Esophagus muscularis mucosa (tissue), 4 donors: ENCODE measurements at regions not wholly inside any gene's neighbourhood (a gene's known extent, or its start where the extent isn't known, plus 50 kb on each side); places are given as distances from the start of the nearest gene placed in this dataset.

Experiments used
- DNase-seq: peaks from one replicate; pipeline ENCODE4 v3.0.0-alpha.2; 2017; ENCODE audit errors: extremely low spot score
- H3K27ac ChIP-seq, 4 donors: fragments of 200-600 bp; sonication (generic); replicated peaks in 1 of 4; 1 replicate in 3 of 4; 2 replicates in 1 of 4; pipeline ENCODE4 v1.5.1; 2016 to 2019; ENCODE audit warnings: mild to moderate bottlenecking in 1 of 4
- H3K27me3 ChIP-seq, 4 donors: fragments of 200-600 bp; sonication (generic); one replicate each; pipeline versions ENCODE4 v1.5.1 to v1.6.0; 2016 to 2019
- H3K36me3 ChIP-seq, 4 donors: fragments of 200-600 bp; sonication (generic); one replicate each; pipeline ENCODE4 v1.5.1; 2016 to 2019
- H3K4me1 ChIP-seq, 4 donors: fragments of 200-600 bp; sonication (generic); one replicate each; pipeline ENCODE4 v1.5.1; 2016 to 2019
- H3K4me3 ChIP-seq, 4 donors: fragments of 200-600 bp; sonication (generic); 1 replicate in 2 of 4; 2 replicates in 2 of 4; pipeline ENCODE4 v1.5.1; 2016 to 2019; ENCODE audit warnings: mild to moderate bottlenecking in 4 of 4, moderate library complexity in 1 of 4
- H3K9me3 ChIP-seq, 4 donors: fragments of 200-600 bp; sonication (generic); 1 replicate in 3 of 4; 2 replicates in 1 of 4; pipeline ENCODE4 v1.5.1; 2016 to 2019
- EP300 ChIP-seq: sonication (generic); formaldehyde crosslinking; IDR thresholded peaks from one replicate; pipeline ENCODE4 v1.6.1; 2017; ENCODE audit warnings: antibody characterized with exemption
- POLR2A ChIP-seq: fragments of 450-650 bp; IDR thresholded peaks from one replicate; pipeline ENCODE4 v1.6.1; 2017; ENCODE audit warnings: antibody characterized with exemption, moderate library complexity, mild to moderate bottlenecking, low read depth
- POLR2AphosphoS5 ChIP-seq, 2 donors: sonication (generic); formaldehyde crosslinking; IDR thresholded peaks; one replicate each; pipeline ENCODE4 v1.6.1; 2017; ENCODE audit warnings: antibody characterized with exemption in 2 of 2
- WGBS: methylation state at CpG from one replicate; pipeline ENCODE4 v1.1.5; 2018; 5-methylcytosine and 5-hydroxymethylcytosine counted together
- intact Hi-C: fragments of 100-400 bp; cut with DNase I; formaldehyde crosslinking; loops from one replicate; pipeline ENCODE4 v1.15.1; 2023
- TF ChIP-seq, protein P1 (sequence below), 3 experiments: fragments of 200-600 bp in 2 of 3; fragments of 450-650 bp in 1 of 3; sonication (generic) in 2 of 3; IDR thresholded peaks; one replicate each; pipeline ENCODE4 v1.5.1; 2017 to 2019; ENCODE audit warnings: antibody characterized with exemption in 3 of 3, mild to moderate bottlenecking in 2 of 3, moderate library complexity in 1 of 3

DNA sequence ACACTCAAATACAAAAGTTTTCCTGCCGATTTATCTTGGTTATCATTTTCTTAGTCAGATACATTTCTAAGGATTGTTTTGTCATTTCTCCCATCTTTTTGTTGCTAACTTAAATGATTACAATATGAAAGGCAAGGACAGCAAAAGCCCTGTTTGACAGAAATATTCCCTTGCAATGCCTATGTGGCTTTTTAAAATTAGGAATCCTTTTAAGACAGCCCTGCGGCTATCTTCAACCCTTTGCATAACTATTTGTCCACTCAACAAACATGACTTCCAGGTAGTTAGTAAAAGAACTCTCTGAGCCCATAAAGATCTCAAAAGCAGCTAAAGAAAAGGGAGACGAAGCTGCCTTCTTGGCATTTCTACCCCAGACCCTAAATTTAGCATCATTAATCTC is 179.7 kb upstream of the CDH20 start:
- intact Hi-C loops: no loop called here
- Histone ChIP-seq H3K36me3 (no peaks in the 10 kb centered on the region), H3K9me3 (no peaks in the 10 kb centered on the region), H3K27me3 (no peaks in the 10 kb centered on the region), H3K4me3 (no peak overlapping the region), H3K4me1 (no peaks in the 10 kb centered on the region), H3K27ac (no peak overlapping the region)
- no peak for DNase-seq
- TF ChIP-seq POLR2A (no peak), POLR2AphosphoS5 (IDR thresholded peaks at IDR 0.05) (no peak), EP300 (no peak)
- TF ChIP-seq, protein P1, sequence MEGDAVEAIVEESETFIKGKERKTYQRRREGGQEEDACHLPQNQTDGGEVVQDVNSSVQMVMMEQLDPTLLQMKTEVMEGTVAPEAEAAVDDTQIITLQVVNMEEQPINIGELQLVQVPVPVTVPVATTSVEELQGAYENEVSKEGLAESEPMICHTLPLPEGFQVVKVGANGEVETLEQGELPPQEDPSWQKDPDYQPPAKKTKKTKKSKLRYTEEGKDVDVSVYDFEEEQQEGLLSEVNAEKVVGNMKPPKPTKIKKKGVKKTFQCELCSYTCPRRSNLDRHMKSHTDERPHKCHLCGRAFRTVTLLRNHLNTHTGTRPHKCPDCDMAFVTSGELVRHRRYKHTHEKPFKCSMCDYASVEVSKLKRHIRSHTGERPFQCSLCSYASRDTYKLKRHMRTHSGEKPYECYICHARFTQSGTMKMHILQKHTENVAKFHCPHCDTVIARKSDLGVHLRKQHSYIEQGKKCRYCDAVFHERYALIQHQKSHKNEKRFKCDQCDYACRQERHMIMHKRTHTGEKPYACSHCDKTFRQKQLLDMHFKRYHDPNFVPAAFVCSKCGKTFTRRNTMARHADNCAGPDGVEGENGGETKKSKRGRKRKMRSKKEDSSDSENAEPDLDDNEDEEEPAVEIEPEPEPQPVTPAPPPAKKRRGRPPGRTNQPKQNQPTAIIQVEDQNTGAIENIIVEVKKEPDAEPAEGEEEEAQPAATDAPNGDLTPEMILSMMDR (IDR thresholded peaks at IDR 0.05): no peak
- WGBS: 88% methylated on average over 3 of the region's 3 CpGs

DNA sequence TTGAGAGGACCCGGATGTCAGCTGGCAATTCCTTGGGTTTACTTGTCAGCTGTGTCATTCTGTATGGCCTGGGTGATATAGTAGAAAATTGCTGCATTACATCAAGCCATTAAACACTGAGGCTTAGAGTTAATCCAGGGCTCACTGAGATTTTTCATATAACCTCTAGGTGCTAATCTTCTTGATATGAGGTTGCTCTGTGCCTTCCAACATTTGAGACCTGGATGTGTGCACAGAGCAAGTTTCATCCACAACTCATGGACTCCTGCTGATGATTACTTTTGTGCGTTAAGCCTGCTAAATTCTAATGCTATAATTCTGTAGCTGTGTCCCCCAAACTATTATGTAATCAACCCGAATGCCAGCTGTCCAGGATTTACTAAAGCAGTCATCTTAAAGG is 178.4 kb upstream of the CDH20 start:
- WGBS: 78% methylated on average over 3 of the region's 3 CpGs
- H3K4me1 ChIP-seq: no peaks in the 10 kb centered on the region
- no peaks in the 10 kb centered on the region for H3K27me3 ChIP-seq
- DNase-seq: no peak
- intact Hi-C loops: no loop called here
- TF ChIP-seq EP300: no peak
- no peak for TF ChIP-seq POLR2AphosphoS5 (IDR thresholded peaks at IDR 0.05)
- TF ChIP-seq, protein P1 (IDR thresholded peaks at IDR 0.05): no peak
- no peak for TF ChIP-seq POLR2A
- H3K4me3 ChIP-seq: no peak overlapping the region
- no peaks in the 10 kb centered on the region for H3K36me3 ChIP-seq
- H3K27ac ChIP-seq: no peak overlapping the region
- H3K9me3 ChIP-seq: no peaks in the 10 kb centered on the region

DNA sequence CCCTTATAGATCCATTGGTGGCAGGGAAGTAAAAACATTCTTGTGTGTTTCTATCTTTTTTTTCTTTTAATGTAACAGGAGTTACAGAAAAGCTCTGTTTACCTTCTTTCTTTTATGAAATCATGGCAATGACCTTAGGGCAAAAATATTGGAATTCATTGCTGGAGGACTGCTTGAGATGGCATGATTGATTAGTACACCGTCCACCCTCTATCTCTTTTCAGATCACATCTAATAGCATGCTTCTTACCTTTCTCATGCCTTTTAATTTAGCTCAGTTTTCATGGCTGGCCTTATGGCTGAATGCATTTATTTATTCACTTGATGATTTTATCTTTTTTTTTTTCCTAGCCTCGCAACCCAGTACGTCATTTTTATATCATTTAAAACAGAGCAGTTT is 177.6 kb upstream of the CDH20 start:
- TF ChIP-seq POLR2AphosphoS5 (IDR thresholded peaks at IDR 0.05) (no peak), POLR2A (no peak), EP300 (no peak)
- TF ChIP-seq, protein P1 (IDR thresholded peaks at IDR 0.05): no peak
- no peak overlapping the region for H3K4me3 ChIP-seq
- H3K27ac ChIP-seq: no peak overlapping the region
- intact Hi-C loops: no loop called here
- H3K27me3 ChIP-seq: no peaks in the 10 kb centered on the region
- 86% methylated on average over 3 of the region's 3 CpGs for WGBS
- H3K4me1 ChIP-seq: no peaks in the 10 kb centered on the region
- DNase-seq: no peak
- H3K36me3 ChIP-seq: no peaks in the 10 kb centered on the region
- H3K9me3 ChIP-seq: no peaks in the 10 kb centered on the region

DNA sequence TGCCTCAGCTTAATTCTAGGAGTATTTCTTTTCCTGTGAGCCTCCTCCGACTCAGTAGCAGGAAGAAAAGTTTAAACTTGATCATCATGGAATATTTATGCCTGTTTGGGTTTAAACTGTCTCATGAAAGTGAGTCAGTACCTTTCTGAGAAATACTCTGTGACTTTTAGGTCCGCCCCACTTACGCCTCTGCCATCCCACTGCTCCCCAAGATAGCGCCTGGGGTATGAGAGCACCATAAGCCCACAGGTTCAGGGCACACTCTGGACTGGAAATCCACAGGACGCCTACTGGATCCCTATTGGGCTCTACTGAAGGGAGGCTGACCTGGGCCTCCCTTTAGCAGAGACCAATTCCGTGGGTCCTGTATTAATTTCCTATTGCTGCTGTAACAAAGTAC is 175.8 kb upstream of the CDH20 start:
- no peaks in the 10 kb centered on the region for H3K9me3 ChIP-seq
- no peaks in the 10 kb centered on the region for H3K36me3 ChIP-seq
- no peak for DNase-seq
- H3K27ac ChIP-seq: no peak overlapping the region
- H3K4me1 ChIP-seq: no peaks in the 10 kb centered on the region
- H3K27me3 ChIP-seq: no peaks in the 10 kb centered on the region
- TF ChIP-seq EP300 (no peak), POLR2A (no peak), POLR2AphosphoS5 (IDR thresholded peaks at IDR 0.05) (no peak)
- WGBS: 68% methylated on average over 6 of the region's 6 CpGs
- H3K4me3 ChIP-seq: no peak overlapping the region
- intact Hi-C loops: no loop called here

DNA sequence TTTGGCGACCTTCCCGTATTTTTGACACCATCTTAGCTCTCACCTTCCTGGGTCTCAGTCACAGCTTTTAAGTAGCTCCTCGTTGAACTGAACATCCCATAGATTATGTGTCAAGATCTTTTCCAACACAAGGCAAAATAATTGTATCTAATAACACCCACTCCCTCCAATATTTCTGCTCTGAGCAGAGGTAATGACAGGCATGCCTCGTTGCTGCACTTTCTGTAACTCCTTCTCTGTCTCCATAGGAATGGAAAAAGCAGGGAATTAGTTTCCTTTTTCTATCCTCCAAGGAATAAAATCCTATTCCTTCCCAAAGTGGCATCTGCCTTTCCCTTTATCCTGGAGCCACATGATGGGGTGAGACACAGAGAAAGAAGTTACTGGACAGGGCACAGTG is 174.0 kb upstream of the CDH20 start:
- no peaks in the 10 kb centered on the region for H3K36me3 ChIP-seq
- no peak overlapping the region for H3K27ac ChIP-seq
- TF ChIP-seq EP300: no peak
- TF ChIP-seq POLR2AphosphoS5 (IDR thresholded peaks at IDR 0.05): no peak
- no peak for DNase-seq
- H3K27me3 ChIP-seq: no peaks in the 10 kb centered on the region
- 50% methylated on average over 4 of the region's 4 CpGs for WGBS
- intact Hi-C loops: no loop called here
- no peaks in the 10 kb centered on the region for H3K4me1 ChIP-seq
- H3K4me3 ChIP-seq: no peak overlapping the region
- no peaks in the 10 kb centered on the region for H3K9me3 ChIP-seq

DNA sequence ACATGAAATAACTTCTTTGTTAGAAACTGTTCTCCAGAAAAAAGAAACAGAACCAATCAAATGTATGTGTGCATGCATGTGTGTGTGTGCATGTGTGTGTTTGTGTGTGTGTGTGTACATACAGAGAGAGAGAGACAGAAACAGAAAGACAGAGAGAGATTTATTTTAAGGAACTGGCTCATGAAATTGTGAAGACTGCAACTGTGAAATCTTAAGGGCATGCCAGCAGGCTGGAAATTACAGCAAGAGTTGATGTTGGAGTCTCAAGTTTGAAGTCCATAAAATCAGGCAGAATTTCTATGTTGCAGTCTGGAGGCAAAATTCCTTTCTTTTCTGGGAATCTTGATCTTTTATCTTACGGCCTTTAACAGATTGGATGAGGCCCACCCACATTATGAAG is 168.9 kb upstream of the CDH20 start:
- WGBS: 76% methylated on average over 1 of the region's 1 CpG
- no peak overlapping the region for H3K4me3 ChIP-seq
- H3K4me1 ChIP-seq: no peaks in the 10 kb centered on the region
- H3K9me3 ChIP-seq: no peaks in the 10 kb centered on the region
- no peaks in the 10 kb centered on the region for H3K36me3 ChIP-seq
- no peak overlapping the region for H3K27ac ChIP-seq
- TF ChIP-seq POLR2AphosphoS5 (IDR thresholded peaks at IDR 0.05) (no peak), EP300 (no peak), POLR2A (no peak)
- TF ChIP-seq, protein P1 (IDR thresholded peaks at IDR 0.05): no peak
- no peaks in the 10 kb centered on the region for H3K27me3 ChIP-seq
- no peak for DNase-seq
- intact Hi-C loops: no loop called here
